ENCODE measurements at regions not wholly inside any gene's neighbourhood (a gene's known extent, or its start where the extent isn't known, plus 50 kb on each side); places are given as distances from the start of the nearest gene placed in this dataset.
A peak's percentile ranks its signal among the peaks of the same experiment; 100 is the strongest.
"Not testable (repeated sequence)": the region's sequence is repeated elsewhere in the genome, so short reads cannot be mapped to it uniquely, and the experiment has no call there.

DNA sequence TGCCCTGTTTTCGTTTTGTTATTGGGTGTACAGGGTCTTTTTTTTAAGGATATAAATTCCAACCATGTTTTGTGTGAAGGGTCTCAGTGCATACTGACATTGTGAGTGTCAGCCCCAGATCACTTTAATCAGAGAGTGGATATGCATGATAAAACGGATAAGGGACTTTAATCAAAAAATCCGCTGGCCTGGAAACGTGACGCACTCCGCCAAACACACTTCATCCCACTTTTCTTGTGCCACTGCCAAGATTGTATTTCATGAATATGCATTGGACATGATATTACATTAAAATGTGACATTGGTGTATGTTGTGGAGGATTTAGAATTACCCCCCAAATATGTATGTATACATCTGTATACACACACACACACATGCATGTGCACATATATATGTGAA lies 273.1 kb downstream of the VRK1 start:
- no peak for DNase-seq

DNA sequence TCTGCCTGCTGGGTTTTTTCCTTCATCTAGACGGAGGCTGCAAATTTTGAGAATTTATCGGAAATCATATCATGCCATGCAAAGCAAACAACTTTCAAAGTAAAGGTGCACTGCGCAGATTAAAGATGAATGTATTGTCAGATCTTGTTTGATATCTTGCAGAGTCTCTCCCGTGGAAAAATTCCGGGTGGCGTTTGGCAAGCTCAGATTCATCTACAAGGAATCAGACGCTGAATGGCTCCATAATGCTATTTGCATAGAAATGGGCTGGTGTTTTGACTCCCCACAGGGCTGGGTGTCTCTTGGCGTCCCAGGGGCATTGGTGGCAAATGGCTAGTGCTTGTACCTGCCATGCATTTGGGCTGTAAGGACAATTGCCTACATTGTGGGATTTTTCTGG lies 274.0 kb downstream of the VRK1 start:
- peak in 4 of 56 donors; percentile 4 to 18 (median 6) for DNase-seq

GRCh38 chr14:97073622-97074021 lies 276.4 kb downstream of the VRK1 start:
- DNase-seq = no peak

GRCh38 chr14:97074456-97074855 lies 277.3 kb downstream of the VRK1 start:
- DNase-seq = peak in 23 of 56 donors; percentile 3 to 70 (median 34)

GRCh38 chr14:97074856-97075255 lies 277.7 kb downstream of the VRK1 start:
- DNase-seq = peak in 12 of 56 donors; percentile 15 to 55 (median 28)

- DNase-seq = peak in 18 of 56 donors; percentile 3 to 48 (median 12)
Observed at GRCh38 chr14:97077253-97077653, 280.1 kb downstream of the VRK1 start.

- no peak for DNase-seq
Observed at GRCh38 chr14:97077687-97078086, 280.5 kb downstream of the VRK1 start.

DNA sequence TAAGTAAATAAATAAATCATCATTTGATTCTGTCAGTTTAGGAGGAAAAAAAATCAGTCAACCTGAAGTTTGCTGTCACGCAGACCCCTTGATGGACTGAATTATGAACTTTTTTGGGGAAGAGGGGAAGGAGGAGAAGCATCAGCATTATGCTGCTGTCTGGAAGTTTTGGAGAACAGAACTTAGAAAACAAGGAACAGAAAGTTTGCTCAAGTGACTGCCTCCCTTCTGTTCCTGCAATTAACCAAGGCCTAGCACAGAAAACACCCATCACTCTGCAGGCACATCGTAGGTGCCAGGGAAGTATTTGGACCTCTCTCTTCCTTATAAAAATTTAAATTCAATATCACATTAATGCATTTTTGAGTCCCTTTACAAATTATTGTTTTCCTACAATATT lies 283.8 kb downstream of the VRK1 start:
- DNase-seq = no peak

DNA sequence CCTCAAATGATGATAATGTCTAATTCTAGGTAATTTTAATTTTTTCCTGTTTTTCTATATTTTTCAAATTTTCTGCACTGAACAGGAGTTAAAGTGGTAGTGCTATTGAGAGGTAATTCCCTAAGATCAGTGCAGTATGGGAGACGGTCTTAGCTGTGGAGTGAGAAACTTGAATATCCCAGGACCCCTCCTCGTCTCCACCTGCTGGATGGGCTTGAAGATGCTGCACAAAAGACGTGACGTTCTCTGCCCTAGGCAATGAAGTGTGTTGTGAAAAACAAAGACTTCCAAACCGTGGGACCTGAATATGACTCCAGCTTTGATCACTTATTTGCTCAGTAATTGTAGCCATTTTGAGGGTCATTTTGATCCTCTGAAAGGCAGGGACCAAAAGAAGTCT lies 298.1 kb downstream of the VRK1 start:
- no peak for DNase-seq

DNA sequence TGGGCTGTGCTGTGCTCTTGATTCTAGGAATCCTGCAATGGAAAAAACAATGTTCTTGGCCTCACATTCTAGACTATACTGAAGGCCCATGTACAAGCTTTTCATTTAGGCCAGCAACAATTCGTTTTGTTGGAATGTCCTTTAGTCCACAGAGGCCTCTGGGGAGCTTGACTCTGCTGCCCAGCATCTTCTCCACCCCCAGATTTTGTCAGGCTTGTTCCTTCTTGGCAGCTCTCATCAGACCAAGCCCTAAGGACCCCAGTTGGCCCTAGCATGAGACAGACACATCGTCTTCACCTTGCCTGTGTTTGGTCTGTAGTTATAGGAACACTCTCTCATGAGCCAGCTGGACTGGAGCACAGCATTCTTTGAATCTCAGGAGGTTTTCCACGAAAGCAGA lies 300.1 kb downstream of the VRK1 start:
- no peak for DNase-seq

DNA sequence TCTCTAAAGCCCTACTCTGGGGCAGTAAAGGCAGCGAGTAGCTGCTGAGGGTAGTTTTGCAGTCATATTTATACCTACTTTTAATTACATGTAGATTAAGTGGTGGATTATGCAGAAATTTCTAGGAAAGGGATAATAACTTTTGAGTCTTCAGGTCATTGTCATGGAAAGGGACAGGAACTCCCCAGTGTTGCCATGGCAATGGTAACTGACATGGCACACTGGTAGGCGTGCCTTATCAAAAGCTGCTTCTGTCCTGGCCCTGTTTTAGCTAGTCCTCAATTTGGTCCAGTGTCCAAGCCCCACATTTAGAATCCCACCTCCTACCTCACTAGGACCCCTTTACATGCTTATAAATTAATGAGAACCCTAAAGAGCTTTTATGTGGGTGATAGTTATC lies 303.1 kb downstream of the VRK1 start:
- no peak for DNase-seq

DNA sequence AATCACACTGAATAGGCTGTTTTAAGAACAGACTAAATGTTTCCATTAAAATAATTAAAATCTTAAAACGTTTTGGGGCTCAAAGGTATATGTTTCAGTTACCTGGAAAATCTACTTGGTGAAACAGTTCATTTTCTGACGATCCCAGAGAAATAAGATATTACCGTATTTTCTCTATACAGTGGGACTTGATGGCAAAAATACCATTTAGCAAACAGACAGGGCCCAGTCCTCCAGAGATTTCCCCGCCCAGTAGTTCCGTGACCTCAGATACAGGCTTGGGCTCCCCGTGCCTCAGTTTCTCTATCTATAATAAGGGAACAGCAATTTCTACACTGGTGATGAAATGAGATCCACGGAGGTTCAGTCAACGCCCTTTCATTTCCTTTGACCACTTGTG lies 304.4 kb downstream of the VRK1 start:
- DNase-seq = no peak

DNA sequence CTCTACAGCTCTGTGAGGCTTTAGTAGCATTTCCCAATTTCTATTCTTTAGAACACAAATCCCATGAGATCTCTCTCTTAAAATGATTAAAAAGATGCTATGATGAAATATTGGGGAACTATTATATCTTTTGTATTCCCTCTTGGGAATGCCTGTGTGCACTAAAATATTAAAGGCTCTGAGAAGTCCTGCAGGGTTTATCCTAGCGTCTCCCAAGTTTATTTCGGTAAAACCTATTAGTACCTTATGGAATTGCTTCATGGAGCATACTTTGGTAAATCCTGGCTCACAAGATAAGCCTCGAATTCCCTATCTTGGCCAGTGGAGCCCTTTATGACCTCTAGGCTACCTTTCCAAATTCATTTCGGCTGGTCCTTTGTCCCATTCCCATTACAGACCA lies 306.8 kb downstream of the VRK1 start:
- no peak for DNase-seq

DNA sequence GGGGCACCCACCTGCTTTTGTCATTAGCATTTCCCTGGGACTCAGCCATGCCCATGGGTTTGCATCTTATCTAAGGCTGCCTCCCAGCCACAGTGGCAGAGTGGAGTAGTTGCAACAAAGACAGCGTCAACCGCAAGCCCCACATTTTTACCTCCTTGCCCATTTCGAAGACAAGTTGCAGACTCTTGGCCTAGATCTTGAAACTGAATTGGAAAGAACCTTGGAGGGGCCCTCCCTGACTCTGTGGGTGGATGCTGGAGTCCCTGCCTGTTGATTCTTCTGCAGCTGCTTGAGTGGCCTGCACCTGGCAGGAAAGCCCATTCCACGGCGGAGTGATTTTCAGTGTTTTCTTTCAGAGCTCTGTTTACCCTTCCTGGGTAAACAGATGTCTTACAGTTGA lies 309.0 kb downstream of the VRK1 start:
- no peak for DNase-seq

- DNase-seq = no peak
Observed at GRCh38 chr14:97106609-97107008, 309.4 kb downstream of the VRK1 start.

- no peak for DNase-seq
Observed at GRCh38 chr14:97107080-97107479, 309.9 kb downstream of the VRK1 start.

- no peak for DNase-seq
Observed at GRCh38 chr14:97107760-97108159, 310.6 kb downstream of the VRK1 start.

- DNase-seq = no peak
Observed at GRCh38 chr14:97109234-97109633, 312.1 kb downstream of the VRK1 start.

- no peak for DNase-seq
Observed at GRCh38 chr14:97113339-97113738, 316.2 kb downstream of the VRK1 start.

- DNase-seq = no peak
Observed at GRCh38 chr14:97116546-97116945, 319.4 kb downstream of the VRK1 start.

- DNase-seq = no peak
Observed at GRCh38 chr14:97117693-97118092, 320.5 kb downstream of the VRK1 start.

DNA sequence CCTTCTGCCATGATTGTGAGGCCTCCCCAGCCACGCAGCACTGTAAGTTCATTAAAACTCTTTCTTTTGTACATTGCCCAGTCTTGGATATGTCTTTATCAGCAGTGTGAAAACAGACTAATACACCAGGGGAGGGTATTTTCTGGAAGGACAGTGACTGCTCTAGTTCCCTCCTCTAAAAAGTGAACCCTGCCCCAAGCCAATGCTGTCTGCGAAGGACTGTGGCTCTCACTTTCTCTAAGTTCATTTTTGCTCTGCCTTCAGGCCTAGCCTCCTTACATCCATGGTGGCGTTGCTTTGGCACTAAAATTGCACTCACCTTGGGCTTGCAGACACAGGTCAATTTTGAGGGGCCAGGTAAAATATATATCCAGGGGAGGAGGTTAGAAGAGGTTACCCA lies 323.0 kb downstream of the VRK1 start:
- DNase-seq = no peak

- no peak for DNase-seq
Observed at GRCh38 chr14:97120611-97121031, 323.4 kb downstream of the VRK1 start.

DNA sequence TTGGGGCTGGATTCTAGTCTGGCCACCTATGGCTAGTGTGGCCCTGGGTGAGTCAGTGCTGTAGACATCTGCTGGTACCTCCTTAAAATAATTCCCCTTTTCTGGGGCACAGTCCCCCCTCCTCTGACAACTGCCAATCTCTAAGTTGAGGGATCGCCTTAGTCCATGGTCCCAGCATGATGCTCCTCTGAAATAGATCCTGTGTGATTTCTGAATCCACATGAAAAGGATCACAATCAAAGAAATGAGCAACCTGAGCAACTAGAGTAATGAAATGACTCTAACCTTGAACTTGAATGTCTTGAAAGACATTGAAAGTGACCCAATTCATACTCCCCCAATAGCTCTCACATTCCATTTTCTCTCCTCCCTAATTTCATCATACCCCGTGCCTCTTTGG lies 332.5 kb downstream of the VRK1 start:
- DNase-seq = no peak

GRCh38 chr14:97135847-97136246 lies 338.7 kb downstream of the VRK1 start:
- not testable (repeated sequence) for DNase-seq

Measured in nucleus accumbens (tissue), 56 donors.